NB4 (cell line): ENCODE measurements at regions not wholly inside any gene's neighbourhood (a gene's known extent, or its start where the extent isn't known, plus 50 kb on each side); places are given as distances from the start of the nearest gene placed in this dataset.

ENCODE experiments used
- DNase-seq: peaks from one replicate; pipeline ENCODE4 v3.0.0; 2010; ENCODE audit warnings: low read depth
- H3K4me3 ChIP-seq: one replicate; pipeline ENCODE4 v1.5.1; 2011; ENCODE audit warnings: mild to moderate bottlenecking, low read depth, low read length, moderate library complexity
- MYC ChIP-seq: IDR thresholded peaks from 2 replicates; pipeline ENCODE4 v1.6.1; 2011; ENCODE audit warnings: low read depth, low read length
- POLR2A ChIP-seq: IDR thresholded peaks from 2 replicates; pipeline ENCODE4 v1.6.1; 2011; ENCODE audit warnings: mild to moderate bottlenecking; ENCODE audit not compliant: insufficient read length; ENCODE audit errors: extremely low read depth
- TF ChIP-seq, protein P1 (sequence below): IDR thresholded peaks from one replicate; pipeline ENCODE4 v1.5.1; 2012; ENCODE audit warnings: low read depth, low read length
- TF ChIP-seq, protein P2 (sequence below): IDR thresholded peaks from 2 replicates; pipeline ENCODE4 v1.6.1; 2011; ENCODE audit warnings: low read depth, low read length

DNA sequence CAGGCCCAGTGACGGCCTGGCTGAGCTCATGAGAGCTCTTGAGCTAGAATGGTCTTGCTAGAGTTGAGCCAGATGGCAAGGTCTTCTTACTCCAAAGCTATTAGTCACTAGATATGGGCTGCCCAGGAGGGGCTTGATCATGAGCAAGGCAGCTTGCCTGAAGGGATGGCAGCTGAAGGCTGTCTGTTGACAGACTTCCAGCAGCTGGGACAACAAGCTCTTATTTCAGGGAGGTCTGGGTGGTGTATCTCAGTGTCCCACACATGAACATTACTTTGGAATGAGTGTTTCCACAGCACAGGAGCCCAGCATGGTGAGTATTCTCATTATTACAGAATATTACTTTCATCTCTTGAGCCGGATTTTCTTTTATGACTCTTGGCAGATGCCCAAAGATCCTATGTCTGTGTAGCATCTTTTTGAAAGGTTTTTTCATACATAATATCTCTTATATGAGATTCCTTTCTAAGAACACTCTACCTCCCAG is 414.1 kb downstream of the ARHGEF28 start:
- TF ChIP-seq, protein P1, sequence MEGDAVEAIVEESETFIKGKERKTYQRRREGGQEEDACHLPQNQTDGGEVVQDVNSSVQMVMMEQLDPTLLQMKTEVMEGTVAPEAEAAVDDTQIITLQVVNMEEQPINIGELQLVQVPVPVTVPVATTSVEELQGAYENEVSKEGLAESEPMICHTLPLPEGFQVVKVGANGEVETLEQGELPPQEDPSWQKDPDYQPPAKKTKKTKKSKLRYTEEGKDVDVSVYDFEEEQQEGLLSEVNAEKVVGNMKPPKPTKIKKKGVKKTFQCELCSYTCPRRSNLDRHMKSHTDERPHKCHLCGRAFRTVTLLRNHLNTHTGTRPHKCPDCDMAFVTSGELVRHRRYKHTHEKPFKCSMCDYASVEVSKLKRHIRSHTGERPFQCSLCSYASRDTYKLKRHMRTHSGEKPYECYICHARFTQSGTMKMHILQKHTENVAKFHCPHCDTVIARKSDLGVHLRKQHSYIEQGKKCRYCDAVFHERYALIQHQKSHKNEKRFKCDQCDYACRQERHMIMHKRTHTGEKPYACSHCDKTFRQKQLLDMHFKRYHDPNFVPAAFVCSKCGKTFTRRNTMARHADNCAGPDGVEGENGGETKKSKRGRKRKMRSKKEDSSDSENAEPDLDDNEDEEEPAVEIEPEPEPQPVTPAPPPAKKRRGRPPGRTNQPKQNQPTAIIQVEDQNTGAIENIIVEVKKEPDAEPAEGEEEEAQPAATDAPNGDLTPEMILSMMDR = no peak
- TF ChIP-seq, protein P2, sequence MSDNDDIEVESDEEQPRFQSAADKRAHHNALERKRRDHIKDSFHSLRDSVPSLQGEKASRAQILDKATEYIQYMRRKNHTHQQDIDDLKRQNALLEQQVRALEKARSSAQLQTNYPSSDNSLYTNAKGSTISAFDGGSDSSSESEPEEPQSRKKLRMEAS = no peak
- H3K4me3 ChIP-seq = no peak overlapping the region
- no peak for DNase-seq

DNA sequence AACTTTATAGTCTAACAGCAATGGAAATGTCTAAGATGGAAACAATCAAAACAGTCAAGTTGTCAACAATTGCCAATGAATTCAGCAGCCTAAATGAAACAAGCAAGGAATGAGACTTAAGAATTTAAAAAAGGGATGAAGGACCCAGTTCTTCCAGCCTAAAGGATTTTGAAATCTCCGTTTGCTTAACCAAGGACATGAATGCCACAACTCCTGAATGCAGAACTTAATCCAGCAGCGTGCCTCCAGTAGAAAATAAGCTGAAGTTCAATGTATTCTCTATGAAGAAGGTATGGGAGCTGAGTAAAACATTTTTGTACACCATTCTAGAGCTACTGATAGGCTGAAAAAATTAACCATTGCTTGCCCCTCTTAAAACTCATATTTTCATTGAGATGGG is 411.3 kb downstream of the ARHGEF28 start:
- no peak overlapping the region for H3K4me3 ChIP-seq
- no peak for DNase-seq
- no peak for TF ChIP-seq MYC
- TF ChIP-seq, protein P2 = no peak
- TF ChIP-seq POLR2A = no peak
- TF ChIP-seq, protein P1 = no peak

DNA sequence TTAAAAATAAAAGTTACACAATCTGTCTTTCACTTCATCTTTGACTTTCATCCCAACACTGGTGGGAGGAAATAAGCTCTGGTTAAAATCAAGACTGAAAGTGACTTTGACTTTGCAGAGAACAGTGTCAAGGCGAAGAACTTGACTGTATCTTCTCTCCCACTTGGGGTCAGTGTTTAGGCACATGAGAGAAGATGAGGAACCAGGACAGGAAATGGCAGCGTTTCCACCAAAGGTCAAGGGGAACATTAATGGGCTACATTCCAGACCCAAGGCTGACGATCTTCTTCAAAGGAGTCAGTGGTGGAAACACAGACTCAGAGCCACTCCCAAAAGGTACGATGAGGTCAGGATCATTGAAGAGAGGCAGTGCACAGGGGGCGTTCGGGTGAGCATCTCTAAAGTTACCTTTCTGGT is 409.5 kb downstream of the ARHGEF28 start:
- no peak overlapping the region for H3K4me3 ChIP-seq
- TF ChIP-seq POLR2A (no peak), MYC (no peak)
- TF ChIP-seq, protein P2 = no peak
- TF ChIP-seq, protein P1 = peak; percentile 42
- DNase-seq = peak; percentile 67

DNA sequence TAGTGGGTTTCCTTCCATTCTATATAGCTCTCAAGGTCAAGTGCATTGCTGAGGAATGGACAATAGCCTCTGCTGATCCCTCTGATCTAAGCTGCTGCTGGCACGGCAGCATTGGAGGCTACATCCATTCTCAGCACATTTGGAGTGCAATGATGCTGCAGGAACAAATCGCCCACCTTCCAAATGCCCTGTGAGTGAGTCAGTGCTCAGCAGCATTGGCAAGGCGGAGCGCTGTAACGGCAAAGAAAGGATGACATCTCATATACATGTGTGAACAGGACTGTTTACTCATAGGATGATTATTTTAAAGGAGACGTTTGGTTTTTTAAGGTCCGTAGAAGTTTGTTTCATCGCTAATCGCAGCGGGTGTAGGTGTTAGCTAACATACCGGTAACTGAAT is 408.7 kb downstream of the ARHGEF28 start:
- TF ChIP-seq, protein P1 = no peak
- TF ChIP-seq MYC = no peak
- no peak for TF ChIP-seq POLR2A
- TF ChIP-seq, protein P2 = no peak
- no peak overlapping the region for H3K4me3 ChIP-seq
- no peak for DNase-seq

DNA sequence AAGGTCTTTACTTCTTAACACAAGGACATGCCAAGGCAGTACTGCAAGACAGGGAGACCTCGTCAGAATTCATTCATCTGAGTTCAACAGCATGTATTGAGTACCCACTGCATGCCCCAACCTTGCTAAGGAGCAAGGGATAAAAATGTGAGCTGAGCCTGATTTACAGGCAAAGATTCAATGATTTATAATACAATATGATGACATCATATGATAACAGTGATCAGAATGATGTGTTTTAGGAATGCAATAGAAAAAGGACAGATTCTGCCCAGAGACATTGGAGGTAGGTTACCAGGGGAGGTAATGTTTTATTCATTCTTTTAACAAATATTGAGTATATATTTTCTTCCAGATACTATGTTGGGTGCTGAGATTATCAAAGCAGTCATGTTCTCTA is 406.6 kb downstream of the ARHGEF28 start:
- H3K4me3 ChIP-seq = no peak overlapping the region
- no peak for TF ChIP-seq MYC
- TF ChIP-seq, protein P1 = no peak
- TF ChIP-seq POLR2A = no peak
- TF ChIP-seq, protein P2 = no peak
- no peak for DNase-seq

DNA sequence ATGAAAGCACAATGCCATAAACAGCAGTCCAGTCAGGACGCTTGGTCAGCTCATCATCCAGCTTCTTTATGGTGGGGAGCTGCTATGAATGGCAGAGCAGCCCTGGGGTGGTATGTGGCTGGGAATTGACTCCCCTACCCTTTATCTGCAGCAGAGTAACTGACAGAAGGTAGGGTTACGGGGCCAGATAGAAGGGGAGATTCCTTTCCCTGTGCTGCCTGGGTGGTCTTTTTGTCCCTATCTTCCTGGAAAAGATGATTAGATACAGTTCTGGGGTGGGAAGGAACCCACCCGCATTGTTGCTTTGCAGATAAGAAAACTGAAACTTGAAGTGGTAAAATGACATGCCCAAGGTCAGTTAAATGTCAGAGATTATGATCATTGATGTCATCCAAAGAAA is 405.5 kb downstream of the ARHGEF28 start:
- H3K4me3 ChIP-seq = no peak overlapping the region
- no peak for DNase-seq
- no peak for TF ChIP-seq POLR2A
- TF ChIP-seq, protein P2 = no peak
- TF ChIP-seq, protein P1 = no peak
- TF ChIP-seq MYC = no peak
